Lower leg skin (tissue), 3 donors: ENCODE measurements at regions not wholly inside any gene's neighbourhood (a gene's known extent, or its start where the extent isn't known, plus 50 kb on each side); places are given as distances from the start of the nearest gene placed in this dataset.

Experiments
- POLR2A ChIP-seq, 2 donors: fragments of 450-650 bp; IDR thresholded peaks; one replicate each; pipeline ENCODE4 v1.6.1; 2016 to 2017; ENCODE audit warnings: antibody characterized with exemption in 2 of 2, mild to moderate bottlenecking in 1 of 2, moderate library complexity in 1 of 2
- TF ChIP-seq, protein P1 (sequence below), 3 donors: fragments of 450-650 bp; IDR thresholded peaks; one replicate each; pipeline ENCODE4 v1.5.1; 2016; ENCODE audit warnings: antibody characterized with exemption in 3 of 3, mild to moderate bottlenecking in 3 of 3, moderate library complexity in 2 of 3

DNA sequence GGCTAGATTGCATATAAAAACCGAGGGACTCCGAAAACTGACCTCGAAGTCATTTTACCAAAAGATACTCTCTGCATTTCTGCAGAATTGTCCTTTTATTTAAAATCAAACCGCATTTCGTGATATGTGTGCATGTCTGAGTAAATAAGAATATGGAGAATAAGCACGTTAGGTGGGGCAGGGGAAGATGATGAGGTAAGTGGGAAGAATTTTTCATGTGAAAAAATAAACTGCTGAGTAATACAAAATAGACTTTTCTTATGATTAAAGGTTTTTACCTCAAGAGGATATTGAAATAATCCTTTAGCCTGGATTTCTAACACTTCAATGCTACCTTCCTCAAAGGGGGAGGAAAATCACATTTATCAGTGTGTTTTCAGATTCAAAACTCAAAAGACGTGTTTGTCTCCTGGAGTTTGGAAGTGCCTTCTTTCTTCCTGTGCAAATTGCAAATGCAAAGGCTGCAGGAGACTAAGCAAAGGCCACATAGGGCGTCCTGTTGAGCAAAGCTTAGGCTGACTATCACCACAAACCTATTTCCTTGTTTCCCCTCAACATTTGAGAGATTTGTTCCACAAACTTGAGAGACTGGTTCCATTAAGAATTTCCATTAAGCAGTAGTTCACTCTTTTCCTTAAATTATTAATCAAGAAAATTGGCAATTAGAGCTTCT is 813.5 kb downstream of the MCTP2 start:
- TF ChIP-seq, protein P1, sequence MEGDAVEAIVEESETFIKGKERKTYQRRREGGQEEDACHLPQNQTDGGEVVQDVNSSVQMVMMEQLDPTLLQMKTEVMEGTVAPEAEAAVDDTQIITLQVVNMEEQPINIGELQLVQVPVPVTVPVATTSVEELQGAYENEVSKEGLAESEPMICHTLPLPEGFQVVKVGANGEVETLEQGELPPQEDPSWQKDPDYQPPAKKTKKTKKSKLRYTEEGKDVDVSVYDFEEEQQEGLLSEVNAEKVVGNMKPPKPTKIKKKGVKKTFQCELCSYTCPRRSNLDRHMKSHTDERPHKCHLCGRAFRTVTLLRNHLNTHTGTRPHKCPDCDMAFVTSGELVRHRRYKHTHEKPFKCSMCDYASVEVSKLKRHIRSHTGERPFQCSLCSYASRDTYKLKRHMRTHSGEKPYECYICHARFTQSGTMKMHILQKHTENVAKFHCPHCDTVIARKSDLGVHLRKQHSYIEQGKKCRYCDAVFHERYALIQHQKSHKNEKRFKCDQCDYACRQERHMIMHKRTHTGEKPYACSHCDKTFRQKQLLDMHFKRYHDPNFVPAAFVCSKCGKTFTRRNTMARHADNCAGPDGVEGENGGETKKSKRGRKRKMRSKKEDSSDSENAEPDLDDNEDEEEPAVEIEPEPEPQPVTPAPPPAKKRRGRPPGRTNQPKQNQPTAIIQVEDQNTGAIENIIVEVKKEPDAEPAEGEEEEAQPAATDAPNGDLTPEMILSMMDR (IDR thresholded peaks at IDR 0.05) = no peak
- TF ChIP-seq POLR2A (IDR thresholded peaks at IDR 0.05) = no peak
